ENCODE measurements at regions not wholly inside any gene's neighbourhood (a gene's known extent, or its start where the extent isn't known, plus 50 kb on each side); places are given as distances from the start of the nearest gene placed in this dataset.
"Not testable (repeated sequence)": the region's sequence is repeated elsewhere in the genome, so short reads cannot be mapped to it uniquely, and the experiment has no call there.

- no peak for DNase-seq (ENCODE audit: low spot score)
- in situ Hi-C loops (cut with MboI; ENCODE audit: low sequenced_read_pairs, unreplicated experiment) = no loop called here
Observed at GRCh38 chr16:5158494-5158893, 60.9 kb upstream of the EEF2KMT start.

GRCh38 chr16:5156486-5156885 is 58.9 kb upstream of the EEF2KMT start:
- in situ Hi-C loops (cut with MboI; ENCODE audit: low sequenced_read_pairs, unreplicated experiment); DNase-seq (ENCODE audit: low spot score): not testable (repeated sequence)

More at GRCh38 chr16:5158494-5158893, 60.9 kb upstream of the EEF2KMT start:
- TF ChIP-seq CTCF (IDR thresholded peaks at IDR 0.05; ENCODE audit: borderline replicate concordance, control extremely low read depth, extremely low read depth, insufficient read depth, missing control alignments) = no peak

- DNase-seq (ENCODE audit: low spot score); in situ Hi-C loops (cut with MboI; ENCODE audit: low sequenced_read_pairs, unreplicated experiment): not testable (repeated sequence)
Observed at GRCh38 chr16:5154006-5154405, 56.4 kb upstream of the EEF2KMT start.

- in situ Hi-C loops (cut with MboI; ENCODE audit: low sequenced_read_pairs, unreplicated experiment); DNase-seq (ENCODE audit: low spot score): not testable (repeated sequence)
Observed at GRCh38 chr16:5151409-5151808, 53.8 kb upstream of the EEF2KMT start.

All from GM13976 (cell line).